IgD-negative memory B cell (primary cell): ENCODE measurements at regions not wholly inside any gene's neighbourhood (a gene's known extent, or its start where the extent isn't known, plus 50 kb on each side); places are given as distances from the start of the nearest gene placed in this dataset.

Experiments used
- H3K27ac Mint-ChIP-seq, 3 donors: one replicate each; pipeline ENCODE4 v1.8.0; 2020 to 2022; ENCODE audit warnings: mild to moderate bottlenecking in 3 of 3, mixed read lengths in 3 of 3, moderate library complexity in 1 of 3
- H3K27me3 Mint-ChIP-seq: one replicate; pipeline ENCODE4 v1.8.0; 2021; ENCODE audit warnings: mixed read lengths
- H3K36me3 Mint-ChIP-seq: one replicate; pipeline ENCODE4 v1.8.0; 2020; ENCODE audit warnings: mild to moderate bottlenecking, mixed read lengths
- H3K4me1 Mint-ChIP-seq, 3 donors: one replicate each; pipeline ENCODE4 v1.8.0; 2020 to 2022; ENCODE audit warnings: mixed read lengths in 3 of 3, mild to moderate bottlenecking in 1 of 3
- H3K4me3 Mint-ChIP-seq, 4 donors: one replicate each; pipeline ENCODE4 v1.8.0; 2020 to 2022; ENCODE audit warnings: mild to moderate bottlenecking in 4 of 4, mixed read lengths in 4 of 4, moderate library complexity in 3 of 4
- H3K9me3 Mint-ChIP-seq, 3 donors: one replicate each; pipeline ENCODE4 v1.8.0; 2020 to 2021; ENCODE audit warnings: mixed read lengths in 3 of 3, mild to moderate bottlenecking in 1 of 3

- no peak overlapping the region for H3K27ac Mint-ChIP-seq
- peaks cover 2% of the 10 kb centered on the region for H3K27me3 Mint-ChIP-seq
- H3K9me3 Mint-ChIP-seq, result no peaks in the 10 kb centered on the region
- H3K4me1 Mint-ChIP-seq, result peaks cover 0 to 2% (median 0%) of the 10 kb centered on the region in 3 donors
- H3K4me3 Mint-ChIP-seq, result no peak overlapping the region
- H3K36me3 Mint-ChIP-seq, result no peaks in the 10 kb centered on the region
Measured at GRCh38 chr2:205885492-205886099, 200.4 kb downstream of the INO80D start.

GRCh38 chr2:205883965-205884364 is 201.7 kb downstream of the NRP2 start:
- Mint-ChIP-seq H3K4me3 (no peak overlapping the region), H3K36me3 (no peaks in the 10 kb centered on the region), H3K27ac (no peak overlapping the region), H3K27me3 (peaks cover 3% of the 10 kb centered on the region), H3K4me1 (peaks cover 0 to 2% (median 0%) of the 10 kb centered on the region in 3 donors), H3K9me3 (no peaks in the 10 kb centered on the region)

- no peaks in the 10 kb centered on the region for H3K36me3 Mint-ChIP-seq
Measured at GRCh38 chr2:205882806-205883425, 200.6 kb downstream of the NRP2 start.

GRCh38 chr2:205880048-205880447 is 197.7 kb downstream of the NRP2 start:
- Mint-ChIP-seq H3K27me3 (peaks cover 2% of the 10 kb centered on the region), H3K4me1 (no peaks in the 10 kb centered on the region), H3K4me3 (no peak overlapping the region), H3K36me3 (no peaks in the 10 kb centered on the region), H3K27ac (no peak overlapping the region), H3K9me3 (no peaks in the 10 kb centered on the region)

More at GRCh38 chr2:205882806-205883425, 200.6 kb downstream of the NRP2 start:
- Mint-ChIP-seq H3K27me3 (peaks cover 3% of the 10 kb centered on the region), H3K9me3 (no peaks in the 10 kb centered on the region), H3K4me1 (peaks cover 0 to 2% (median 0%) of the 10 kb centered on the region in 3 donors), H3K27ac (no peak overlapping the region), H3K4me3 (no peak overlapping the region)

- H3K9me3 Mint-ChIP-seq, result peaks cover 0 to 3% (median 0%) of the 10 kb centered on the region in 3 donors
- no peaks in the 10 kb centered on the region for H3K4me1 Mint-ChIP-seq
Measured at GRCh38 chr2:205878999-205879762, 196.9 kb downstream of the NRP2 start.

GRCh38 chr2:205877496-205877895 is 195.2 kb downstream of the NRP2 start:
- no peak overlapping the region for H3K4me3 Mint-ChIP-seq
- no peaks in the 10 kb centered on the region for H3K36me3 Mint-ChIP-seq
- no peaks in the 10 kb centered on the region for H3K4me1 Mint-ChIP-seq
- H3K27me3 Mint-ChIP-seq, result peaks cover 2% of the 10 kb centered on the region
- peaks cover 0 to 6% (median 0%) of the 10 kb centered on the region in 3 donors for H3K9me3 Mint-ChIP-seq
- H3K27ac Mint-ChIP-seq, result no peak overlapping the region

More at GRCh38 chr2:205878999-205879762, 196.9 kb downstream of the NRP2 start:
- H3K27ac Mint-ChIP-seq, result no peak overlapping the region
- no peaks in the 10 kb centered on the region for H3K36me3 Mint-ChIP-seq
- H3K27me3 Mint-ChIP-seq, result peaks cover 2% of the 10 kb centered on the region
- no peak overlapping the region for H3K4me3 Mint-ChIP-seq

- Mint-ChIP-seq H3K27me3 (peaks cover 2% of the 10 kb centered on the region), H3K27ac (no peak overlapping the region), H3K4me1 (no peaks in the 10 kb centered on the region), H3K4me3 (no peak overlapping the region), H3K36me3 (no peaks in the 10 kb centered on the region), H3K9me3 (peaks cover 0 to 6% (median 0%) of the 10 kb centered on the region in 3 donors)
Measured at GRCh38 chr2:205876127-205876526, 193.8 kb downstream of the NRP2 start.

GRCh38 chr2:205872716-205873115 is 190.4 kb downstream of the NRP2 start:
- H3K27ac Mint-ChIP-seq, result no peak overlapping the region
- H3K4me1 Mint-ChIP-seq, result no peaks in the 10 kb centered on the region
- no peak overlapping the region for H3K4me3 Mint-ChIP-seq
- H3K36me3 Mint-ChIP-seq, result no peaks in the 10 kb centered on the region
- H3K9me3 Mint-ChIP-seq, result peaks cover 0 to 6% (median 1%) of the 10 kb centered on the region in 3 donors
- peaks cover 11% of the 10 kb centered on the region for H3K27me3 Mint-ChIP-seq

GRCh38 chr2:205869439-205869838 is 187.1 kb downstream of the NRP2 start:
- peaks cover 13% of the 10 kb centered on the region for H3K27me3 Mint-ChIP-seq
- H3K9me3 Mint-ChIP-seq, result peaks cover 0 to 5% (median 1%) of the 10 kb centered on the region in 3 donors
- H3K4me1 Mint-ChIP-seq, result no peaks in the 10 kb centered on the region
- peak overlapping the region in 1 of 4 donors; percentile 50 for H3K4me3 Mint-ChIP-seq
- H3K27ac Mint-ChIP-seq, result no peak overlapping the region
- H3K36me3 Mint-ChIP-seq, result no peaks in the 10 kb centered on the region

GRCh38 chr2:205868773-205869333 is 186.6 kb downstream of the NRP2 start:
- H3K4me3 Mint-ChIP-seq, result no peak overlapping the region

GRCh38 chr2:205868053-205868452 is 185.8 kb downstream of the NRP2 start:
- H3K27ac Mint-ChIP-seq, result no peak overlapping the region
- H3K36me3 Mint-ChIP-seq, result no peaks in the 10 kb centered on the region
- H3K9me3 Mint-ChIP-seq, result peaks cover 0 to 1% (median 0%) of the 10 kb centered on the region in 3 donors
- H3K27me3 Mint-ChIP-seq, result peaks cover 13% of the 10 kb centered on the region
- no peak overlapping the region for H3K4me3 Mint-ChIP-seq
- no peaks in the 10 kb centered on the region for H3K4me1 Mint-ChIP-seq

More at GRCh38 chr2:205868773-205869333, 186.6 kb downstream of the NRP2 start:
- Mint-ChIP-seq H3K27me3 (peaks cover 13% of the 10 kb centered on the region), H3K4me1 (no peaks in the 10 kb centered on the region), H3K27ac (no peak overlapping the region), H3K36me3 (no peaks in the 10 kb centered on the region), H3K9me3 (peaks cover 0 to 1% (median 0%) of the 10 kb centered on the region in 3 donors)

- H3K27ac Mint-ChIP-seq, result no peak overlapping the region
- no peaks in the 10 kb centered on the region for H3K36me3 Mint-ChIP-seq
- H3K4me1 Mint-ChIP-seq, result no peaks in the 10 kb centered on the region
- H3K9me3 Mint-ChIP-seq, result peaks cover 0 to 1% (median 0%) of the 10 kb centered on the region in 3 donors
- H3K27me3 Mint-ChIP-seq, result peaks cover 13% of the 10 kb centered on the region
- H3K4me3 Mint-ChIP-seq, result no peak overlapping the region
Measured at GRCh38 chr2:205867371-205867770, 185.1 kb downstream of the NRP2 start.

GRCh38 chr2:205865905-205866441 is 183.7 kb downstream of the NRP2 start:
- peaks cover 2% of the 10 kb centered on the region for H3K36me3 Mint-ChIP-seq
- no peak overlapping the region for H3K4me3 Mint-ChIP-seq
- no peaks in the 10 kb centered on the region for H3K4me1 Mint-ChIP-seq
- peaks cover 15% of the 10 kb centered on the region for H3K27me3 Mint-ChIP-seq
- no peak overlapping the region for H3K27ac Mint-ChIP-seq
- peaks cover 0 to 1% (median 0%) of the 10 kb centered on the region in 3 donors for H3K9me3 Mint-ChIP-seq

- Mint-ChIP-seq H3K9me3 (peaks cover 0 to 1% (median 0%) of the 10 kb centered on the region in 3 donors), H3K27me3 (peaks cover 13% of the 10 kb centered on the region), H3K36me3 (peaks cover 2% of the 10 kb centered on the region)
Measured at GRCh38 chr2:205865056-205865455, 182.8 kb downstream of the NRP2 start.

GRCh38 chr2:205864491-205864890 is 182.2 kb downstream of the NRP2 start:
- no peak overlapping the region for H3K27ac Mint-ChIP-seq
- H3K36me3 Mint-ChIP-seq, result peaks cover 2% of the 10 kb centered on the region
- H3K4me1 Mint-ChIP-seq, result no peaks in the 10 kb centered on the region
- peaks cover 17% of the 10 kb centered on the region for H3K27me3 Mint-ChIP-seq
- no peak overlapping the region for H3K4me3 Mint-ChIP-seq
- peaks cover 0 to 1% (median 0%) of the 10 kb centered on the region in 3 donors for H3K9me3 Mint-ChIP-seq

More at GRCh38 chr2:205865056-205865455, 182.8 kb downstream of the NRP2 start:
- Mint-ChIP-seq H3K4me3 (no peak overlapping the region), H3K27ac (no peak overlapping the region), H3K4me1 (no peaks in the 10 kb centered on the region)
